HepG2 (cell line): ENCODE measurements at regions not wholly inside any gene's neighbourhood (a gene's known extent, or its start where the extent isn't known, plus 50 kb on each side); places are given as distances from the start of the nearest gene placed in this dataset.

Source experiments
- CEBPB ChIP-seq: IDR thresholded peaks from 2 replicates; pipeline ENCODE4 v1.6.1; 2011; ENCODE audit warnings: low read depth, low read length, improper control_type of control experiment, borderline replicate concordance
- ELF1 ChIP-seq: sonication (generic); formaldehyde crosslinking; IDR thresholded peaks from 2 replicates; pipeline ENCODE4 v1.4.0; 2020; ENCODE audit warnings: missing genetic modification reagents
- HNRNPLL ChIP-seq: fragments of 200-400 bp; formaldehyde crosslinking; IDR thresholded peaks from 2 replicates; pipeline ENCODE4 v1.6.1; 2017; ENCODE audit warnings: mild to moderate bottlenecking, low read depth, low read length; ENCODE audit not compliant: poor library complexity, severe bottlenecking
- JUN ChIP-seq: sonication (generic); formaldehyde crosslinking; IDR thresholded peaks from 2 replicates; pipeline ENCODE4 v1.4.0; 2020; ENCODE audit warnings: mild to moderate bottlenecking, missing genetic modification reagents
- MAFK ChIP-seq, 2 experiments: IDR thresholded peaks in 1 of 2; conservative IDR thresholded peaks in 1 of 2; 2 replicates each; pipeline ENCODE4 v1.6.1; 2011; ENCODE audit warnings: improper control_type of control experiment in 2 of 2, low read length in 2 of 2
- MEIS2 ChIP-seq: sonication (generic); formaldehyde crosslinking; IDR thresholded peaks from 2 replicates; pipeline ENCODE4 v1.9.0; 2021; ENCODE audit warnings: mild to moderate bottlenecking, missing genetic modification reagents
- MTF2 ChIP-seq: sonication (generic); formaldehyde crosslinking; IDR thresholded peaks from 2 replicates; pipeline ENCODE4 v1.5.0; 2020; ENCODE audit warnings: missing genetic modification reagents, borderline replicate concordance
- NR2F2 ChIP-seq: IDR thresholded peaks from 2 replicates; pipeline ENCODE4 v1.6.1; 2012; ENCODE audit warnings: low read depth, inconsistent platforms, borderline replicate concordance
- SALL1 ChIP-seq: sonication (generic); formaldehyde crosslinking; IDR thresholded peaks from 2 replicates; pipeline ENCODE4 v1.8.0; 2022; ENCODE audit warnings: mild to moderate bottlenecking, missing genetic modification reagents
- ZNF34 ChIP-seq: sonication (generic); formaldehyde crosslinking; IDR thresholded peaks from 2 replicates; pipeline ENCODE4 v1.4.0; 2020; ENCODE audit warnings: mild to moderate bottlenecking, missing genetic modification reagents, borderline replicate concordance
- ZNF556 ChIP-seq: sonication (generic); formaldehyde crosslinking; IDR thresholded peaks from 2 replicates; pipeline ENCODE4 v1.4.0; 2020; ENCODE audit warnings: mild to moderate bottlenecking, missing genetic modification reagents, borderline replicate concordance
- ZNF567 ChIP-seq: sonication (generic); formaldehyde crosslinking; IDR thresholded peaks from 2 replicates; pipeline ENCODE4 v1.8.1; 2023; ENCODE audit warnings: mild to moderate bottlenecking, missing genetic modification reagents, borderline replicate concordance
- ZNF773 ChIP-seq: sonication (generic); formaldehyde crosslinking; IDR thresholded peaks from 2 replicates; pipeline ENCODE4 v1.4.0; 2020; ENCODE audit warnings: missing genetic modification reagents, borderline replicate concordance
- TF ChIP-seq, protein P1 (sequence below): sonication (generic); formaldehyde crosslinking; IDR thresholded peaks from 2 replicates; pipeline ENCODE4 v1.4.0; 2020; ENCODE audit warnings: mild to moderate bottlenecking, low read depth, missing genetic modification reagents

- TF ChIP-seq MEIS2 (CRISPR knock-in tag) (no peak), NR2F2 (no peak), CEBPB (no peak), ZNF773 (CRISPR knock-in tag) (no peak), SALL1 (no peak), MAFK (conservative IDR thresholded peaks at IDR 0.05 in 1 of 2, IDR thresholded peaks at IDR 0.05 in 1 of 2; ENCODE audit: low read length in 2 of 2) (no peak), ZNF556 (CRISPR knock-in tag) (no peak), JUN (CRISPR knock-in tag) (no peak), MTF2 (CRISPR knock-in tag) (no peak), ZNF34 (CRISPR knock-in tag) (no peak), ZNF567 (CRISPR knock-in tag) (no peak), HNRNPLL (no peak), ELF1 (no peak)
- TF ChIP-seq, protein P1, sequence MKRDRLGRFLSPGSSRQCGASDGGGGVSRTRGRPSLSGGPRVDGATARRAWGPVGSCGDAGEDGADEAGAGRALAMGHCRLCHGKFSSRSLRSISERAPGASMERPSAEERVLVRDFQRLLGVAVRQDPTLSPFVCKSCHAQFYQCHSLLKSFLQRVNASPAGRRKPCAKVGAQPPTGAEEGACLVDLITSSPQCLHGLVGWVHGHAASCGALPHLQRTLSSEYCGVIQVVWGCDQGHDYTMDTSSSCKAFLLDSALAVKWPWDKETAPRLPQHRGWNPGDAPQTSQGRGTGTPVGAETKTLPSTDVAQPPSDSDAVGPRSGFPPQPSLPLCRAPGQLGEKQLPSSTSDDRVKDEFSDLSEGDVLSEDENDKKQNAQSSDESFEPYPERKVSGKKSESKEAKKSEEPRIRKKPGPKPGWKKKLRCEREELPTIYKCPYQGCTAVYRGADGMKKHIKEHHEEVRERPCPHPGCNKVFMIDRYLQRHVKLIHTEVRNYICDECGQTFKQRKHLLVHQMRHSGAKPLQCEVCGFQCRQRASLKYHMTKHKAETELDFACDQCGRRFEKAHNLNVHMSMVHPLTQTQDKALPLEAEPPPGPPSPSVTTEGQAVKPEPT (CRISPR knock-in tag) = no peak
These were observed 118.5 kb downstream of the RPIA start for GRCh38 chr2:88810017-88810416.
